ENCODE measurements at regions not wholly inside any gene's neighbourhood (a gene's known extent, or its start where the extent isn't known, plus 50 kb on each side); places are given as distances from the start of the nearest gene placed in this dataset.

DNA sequence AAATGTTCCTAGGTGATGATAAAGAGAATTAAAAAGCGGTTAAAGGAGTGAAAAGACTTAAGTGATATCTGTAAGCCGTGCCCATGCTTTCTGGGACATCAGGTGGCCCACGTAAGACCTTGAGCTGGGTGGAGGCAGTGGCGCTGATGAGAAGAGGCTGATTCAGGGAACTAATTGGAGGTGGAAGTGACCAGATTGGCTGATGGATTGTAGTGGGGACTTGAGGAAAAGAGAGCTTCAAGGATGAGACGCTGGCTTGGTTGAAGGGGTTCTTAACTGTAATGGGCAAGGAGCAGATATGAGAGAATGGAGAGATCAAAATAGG is 69.1 kb upstream of the EP300 start:
- Histone ChIP-seq H3K4me1 (ENCODE audit: low read length) (peaks cover 10% of the 10 kb centered on the region), H3K9me2 (replicated peaks; ENCODE audit: insufficient read depth, low read length) (no peaks in the 10 kb centered on the region), H3F3A (ENCODE audit: insufficient read depth, low read length) (peaks cover 27% of the 10 kb centered on the region), H3K27ac (ENCODE audit: low read length) (no peak overlapping the region), H3K79me2 (ENCODE audit: low read length) (no peaks in the 10 kb centered on the region), H3K4me3 (ENCODE audit: low read length) (no peak overlapping the region), H2AFZ (ENCODE audit: low read length) (peak overlapping the region; percentile 95; the same call in 1 of the 2 replicates), H3K36me3 (replicated peaks; ENCODE audit: insufficient read depth, low read length) (no peaks in the 10 kb centered on the region), H4K20me1 (ENCODE audit: insufficient read depth, low read length) (no peaks in the 10 kb centered on the region), H3K9ac (ENCODE audit: low read length) (no peak overlapping the region), H3K27me3 (replicated peaks; ENCODE audit: insufficient read depth, low read length) (no peaks in the 10 kb centered on the region), H3K4me2 (ENCODE audit: low read depth, low read length) (no peak overlapping the region), H3K9me3 (replicated peaks; ENCODE audit: insufficient read depth, low read length) (no peaks in the 10 kb centered on the region)
- TF ChIP-seq, protein P1, sequence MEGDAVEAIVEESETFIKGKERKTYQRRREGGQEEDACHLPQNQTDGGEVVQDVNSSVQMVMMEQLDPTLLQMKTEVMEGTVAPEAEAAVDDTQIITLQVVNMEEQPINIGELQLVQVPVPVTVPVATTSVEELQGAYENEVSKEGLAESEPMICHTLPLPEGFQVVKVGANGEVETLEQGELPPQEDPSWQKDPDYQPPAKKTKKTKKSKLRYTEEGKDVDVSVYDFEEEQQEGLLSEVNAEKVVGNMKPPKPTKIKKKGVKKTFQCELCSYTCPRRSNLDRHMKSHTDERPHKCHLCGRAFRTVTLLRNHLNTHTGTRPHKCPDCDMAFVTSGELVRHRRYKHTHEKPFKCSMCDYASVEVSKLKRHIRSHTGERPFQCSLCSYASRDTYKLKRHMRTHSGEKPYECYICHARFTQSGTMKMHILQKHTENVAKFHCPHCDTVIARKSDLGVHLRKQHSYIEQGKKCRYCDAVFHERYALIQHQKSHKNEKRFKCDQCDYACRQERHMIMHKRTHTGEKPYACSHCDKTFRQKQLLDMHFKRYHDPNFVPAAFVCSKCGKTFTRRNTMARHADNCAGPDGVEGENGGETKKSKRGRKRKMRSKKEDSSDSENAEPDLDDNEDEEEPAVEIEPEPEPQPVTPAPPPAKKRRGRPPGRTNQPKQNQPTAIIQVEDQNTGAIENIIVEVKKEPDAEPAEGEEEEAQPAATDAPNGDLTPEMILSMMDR (IDR thresholded peaks at IDR 0.05; ENCODE audit: low read length) = no peak
- TF ChIP-seq EZH2 (optimal IDR thresholded peaks at IDR 0.05; ENCODE audit: low read depth, low read length) (no peak), EZH2phosphoT487 (IDR thresholded peaks at IDR 0.05; ENCODE audit: low read length) (no peak)
- no peak for DNase-seq

GRCh38 chr22:41028841-41029240 is 63.6 kb upstream of the EP300 start:
- H3K27me3 ChIP-seq (replicated peaks; ENCODE audit: insufficient read depth, low read length) = no peaks in the 10 kb centered on the region
- no peaks in the 10 kb centered on the region for H3F3A ChIP-seq (ENCODE audit: insufficient read depth, low read length)
- TF ChIP-seq, protein P1 (IDR thresholded peaks at IDR 0.05; ENCODE audit: low read length) = no peak
- no peak for TF ChIP-seq EZH2phosphoT487 (IDR thresholded peaks at IDR 0.05; ENCODE audit: low read length)
- no peak for TF ChIP-seq EZH2 (optimal IDR thresholded peaks at IDR 0.05; ENCODE audit: low read depth, low read length)
- H3K9ac ChIP-seq (ENCODE audit: low read length) = no peak overlapping the region
- no peaks in the 10 kb centered on the region for H4K20me1 ChIP-seq (ENCODE audit: insufficient read depth, low read length)
- H2AFZ ChIP-seq (ENCODE audit: low read length) = no peak overlapping the region
- no peaks in the 10 kb centered on the region for H3K9me2 ChIP-seq (replicated peaks; ENCODE audit: insufficient read depth, low read length)
- H3K79me2 ChIP-seq (ENCODE audit: low read length) = no peaks in the 10 kb centered on the region
- H3K27ac ChIP-seq (ENCODE audit: low read length) = no peak overlapping the region
- H3K4me2 ChIP-seq (ENCODE audit: low read depth, low read length) = no peak overlapping the region
- no peak overlapping the region for H3K4me3 ChIP-seq (ENCODE audit: low read length)
- no peak for DNase-seq
- no peaks in the 10 kb centered on the region for H3K36me3 ChIP-seq (replicated peaks; ENCODE audit: insufficient read depth, low read length)
- no peaks in the 10 kb centered on the region for H3K4me1 ChIP-seq (ENCODE audit: low read length)
- H3K9me3 ChIP-seq (replicated peaks; ENCODE audit: insufficient read depth, low read length) = no peaks in the 10 kb centered on the region

DNA sequence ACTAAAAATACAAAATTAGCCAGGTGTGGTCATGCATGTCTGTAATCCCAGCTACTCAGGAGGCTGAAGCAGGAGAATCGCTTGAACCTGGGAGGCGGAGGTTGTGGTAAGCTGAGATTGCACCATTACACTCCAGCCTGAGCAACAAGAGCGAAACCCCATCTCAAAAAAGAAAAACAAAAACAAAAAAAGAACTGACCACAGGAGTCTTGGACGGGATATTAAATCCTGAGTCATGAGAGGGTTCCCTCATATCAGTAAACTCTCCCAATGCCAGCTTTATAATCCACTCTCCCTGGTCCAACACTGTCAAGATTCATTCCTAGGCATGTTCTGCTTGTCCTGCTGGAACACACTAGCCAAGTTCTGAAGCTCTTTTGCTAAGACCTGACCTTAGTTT is 61.5 kb upstream of the EP300 start:
- H3K9ac ChIP-seq (ENCODE audit: low read length) = no peak overlapping the region
- no peaks in the 10 kb centered on the region for H3K9me3 ChIP-seq (replicated peaks; ENCODE audit: insufficient read depth, low read length)
- H3K79me2 ChIP-seq (ENCODE audit: low read length) = no peaks in the 10 kb centered on the region
- no peak overlapping the region for H3K27ac ChIP-seq (ENCODE audit: low read length)
- no peak overlapping the region for H3K4me3 ChIP-seq (ENCODE audit: low read length)
- no peaks in the 10 kb centered on the region for H4K20me1 ChIP-seq (ENCODE audit: insufficient read depth, low read length)
- TF ChIP-seq EZH2phosphoT487 (IDR thresholded peaks at IDR 0.05; ENCODE audit: low read length) (no peak), EZH2 (optimal IDR thresholded peaks at IDR 0.05; ENCODE audit: low read depth, low read length) (no peak)
- TF ChIP-seq, protein P1 (IDR thresholded peaks at IDR 0.05; ENCODE audit: low read length) = no peak
- H3K4me1 ChIP-seq (ENCODE audit: low read length) = no peaks in the 10 kb centered on the region
- H3K4me2 ChIP-seq (ENCODE audit: low read depth, low read length) = no peak overlapping the region
- no peaks in the 10 kb centered on the region for H3K27me3 ChIP-seq (replicated peaks; ENCODE audit: insufficient read depth, low read length)
- no peaks in the 10 kb centered on the region for H3K36me3 ChIP-seq (replicated peaks; ENCODE audit: insufficient read depth, low read length)
- no peaks in the 10 kb centered on the region for H3K9me2 ChIP-seq (replicated peaks; ENCODE audit: insufficient read depth, low read length)
- no peaks in the 10 kb centered on the region for H3F3A ChIP-seq (ENCODE audit: insufficient read depth, low read length)
- no peak overlapping the region for H2AFZ ChIP-seq (ENCODE audit: low read length)
- no peak for DNase-seq

All from MM.1S (cell line).